ENCODE measurements at regions not wholly inside any gene's neighbourhood (a gene's known extent, or its start where the extent isn't known, plus 50 kb on each side); places are given as distances from the start of the nearest gene placed in this dataset.

GRCh38 chr20:59399426-59400099 is 99.2 kb downstream of the EDN3 start (continued):
- no peak for TF ChIP-seq RBBP5 (IDR thresholded peaks at IDR 0.05; ENCODE audit: borderline replicate concordance, low read depth, low read length)
- no peak for TF ChIP-seq KDM1A (IDR thresholded peaks at IDR 0.05; ENCODE audit: borderline replicate concordance, low read length)
- TF ChIP-seq TCF12 (IDR thresholded peaks at IDR 0.05; ENCODE audit: low read depth, low read length): no peak
